ENCODE measurements at regions not wholly inside any gene's neighbourhood (a gene's known extent, or its start where the extent isn't known, plus 50 kb on each side); places are given as distances from the start of the nearest gene placed in this dataset.
"Not testable (repeated sequence)": the region's sequence is repeated elsewhere in the genome, so short reads cannot be mapped to it uniquely, and the experiment has no call there.

DNA sequence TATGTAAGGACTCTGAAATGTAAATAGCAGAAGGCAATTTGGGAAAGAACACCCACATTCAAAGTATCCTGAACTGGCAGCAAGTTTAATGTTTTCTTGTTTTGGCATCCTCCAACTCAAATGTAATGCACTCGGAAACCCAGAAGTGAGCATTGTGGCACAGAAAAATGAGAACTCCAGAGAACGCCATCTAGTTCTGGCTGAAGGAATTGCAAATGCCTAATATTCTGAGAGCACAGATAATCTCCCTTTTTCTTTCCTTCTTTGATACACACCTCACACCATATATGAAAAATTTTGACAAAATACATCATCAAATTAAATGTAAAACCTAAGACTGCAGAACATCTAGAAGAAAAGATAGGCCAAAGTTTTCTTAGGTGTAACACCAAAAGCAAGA lies 52.1 kb downstream of the PWWP3B start:
- DNase-seq (ENCODE audit: low spot score): no peak

DNA sequence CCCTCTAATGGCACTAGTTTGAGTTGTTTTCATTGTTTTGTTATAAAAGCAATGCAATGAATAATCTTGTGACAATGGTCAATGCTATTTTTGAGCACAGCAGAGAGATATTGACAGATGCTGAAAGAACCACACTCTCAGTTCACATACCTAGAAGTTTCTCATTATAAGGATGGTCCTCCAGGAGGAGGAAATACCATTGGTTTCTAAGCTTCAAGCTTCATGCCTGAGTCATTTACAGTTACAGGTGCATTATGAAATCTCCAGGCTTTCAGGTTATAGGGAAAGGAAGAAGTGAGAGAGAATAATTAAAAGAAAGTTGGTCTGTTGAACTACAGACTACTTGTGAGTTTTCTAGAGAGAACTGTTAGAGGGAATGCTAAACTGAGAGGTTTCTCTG lies 75.3 kb downstream of the PWWP3B start:
- DNase-seq (ENCODE audit: low spot score): no peak

DNA sequence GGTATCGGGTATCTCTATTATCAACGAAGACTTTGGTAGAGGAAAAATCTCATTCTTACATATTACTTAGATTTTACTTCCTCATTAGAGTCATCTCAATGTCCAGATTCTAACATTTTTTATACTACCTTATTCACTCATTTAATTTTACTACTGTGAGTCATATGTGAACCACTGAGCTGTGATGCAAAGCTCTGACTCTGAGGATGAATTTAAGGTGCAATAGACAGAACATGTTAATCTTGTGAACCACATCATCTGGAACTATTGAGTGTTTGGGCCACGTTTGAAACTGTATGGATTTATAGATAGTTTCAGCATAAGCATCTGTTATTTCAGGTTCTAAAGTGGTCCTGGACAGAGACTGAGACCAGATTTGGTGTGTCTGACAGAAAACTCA lies 78.4 kb downstream of the PWWP3B start:
- DNase-seq (ENCODE audit: low spot score): no peak

DNA sequence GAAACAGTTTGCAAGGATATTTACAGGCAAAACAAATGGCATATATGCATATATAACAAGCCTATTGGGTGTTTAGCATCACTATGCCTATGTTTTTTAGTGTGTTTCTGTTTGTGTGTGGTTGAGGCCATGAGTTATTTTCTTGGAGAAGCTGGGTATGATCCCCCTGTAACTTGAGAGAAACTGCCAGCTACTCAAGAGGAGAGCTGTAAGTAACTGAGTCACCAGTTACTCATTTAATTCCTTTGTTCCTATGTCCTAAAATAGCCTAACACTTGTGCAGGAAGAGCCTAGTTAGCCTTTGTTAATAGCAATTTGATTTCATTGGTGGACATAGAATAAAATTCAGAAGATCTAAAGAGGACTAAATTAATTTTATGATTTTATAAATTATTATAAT lies 79.1 kb downstream of the PWWP3B start:
- no peak for DNase-seq (ENCODE audit: low spot score)

DNA sequence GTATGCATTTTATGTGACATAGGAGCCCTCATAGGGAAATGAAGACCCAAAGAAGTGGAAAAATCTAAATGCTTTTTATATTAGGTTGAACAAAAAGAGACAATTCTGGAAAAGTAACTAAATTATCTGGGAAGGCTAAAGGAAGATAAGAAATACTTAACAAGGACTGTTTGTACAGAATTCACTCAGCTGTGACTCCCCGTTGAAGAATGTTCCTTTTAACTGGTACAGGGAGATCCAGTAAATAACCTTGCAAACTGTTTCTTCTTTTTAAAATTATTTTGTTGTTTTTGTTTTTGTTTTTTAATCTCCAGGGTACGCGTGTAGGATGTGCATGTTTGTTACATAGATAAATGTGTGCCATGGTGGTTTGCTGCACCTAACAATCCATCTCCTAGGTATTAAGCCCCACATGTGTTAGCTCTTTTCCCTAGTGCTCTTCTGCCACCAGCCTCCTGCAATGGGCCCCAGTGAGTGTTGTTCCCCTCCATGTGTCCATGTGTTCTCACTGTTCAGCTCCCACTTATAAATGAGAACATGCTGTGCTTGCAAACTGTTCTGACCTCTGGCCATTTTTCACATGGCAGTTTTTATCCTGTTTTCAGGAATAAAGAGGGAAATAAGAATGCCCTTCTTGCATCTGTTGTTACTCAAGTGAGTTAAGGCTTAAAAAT lies 81.7 kb downstream of the PWWP3B start:
- DNase-seq (ENCODE audit: low spot score): no peak

DNA sequence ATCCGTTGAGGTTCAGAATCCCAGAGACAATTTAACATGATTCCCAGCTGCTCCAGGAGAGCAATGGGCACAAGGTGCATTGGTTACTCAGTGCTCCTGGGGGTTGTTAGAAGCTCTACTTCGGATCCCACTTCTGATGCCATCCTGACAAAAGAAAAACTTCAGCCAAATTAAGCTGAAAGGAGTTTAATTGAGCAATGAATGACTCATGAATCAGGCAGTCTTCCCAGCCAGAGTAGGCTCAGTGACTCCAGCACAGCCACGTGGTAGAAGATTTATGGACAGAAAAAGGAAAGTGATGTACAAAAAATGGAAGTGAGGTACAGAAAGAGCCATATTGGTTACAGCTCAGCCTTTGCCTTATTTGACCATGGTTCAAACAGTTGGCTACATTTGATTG lies 95.7 kb downstream of the PWWP3B start:
- DNase-seq (ENCODE audit: low spot score): no peak

DNA sequence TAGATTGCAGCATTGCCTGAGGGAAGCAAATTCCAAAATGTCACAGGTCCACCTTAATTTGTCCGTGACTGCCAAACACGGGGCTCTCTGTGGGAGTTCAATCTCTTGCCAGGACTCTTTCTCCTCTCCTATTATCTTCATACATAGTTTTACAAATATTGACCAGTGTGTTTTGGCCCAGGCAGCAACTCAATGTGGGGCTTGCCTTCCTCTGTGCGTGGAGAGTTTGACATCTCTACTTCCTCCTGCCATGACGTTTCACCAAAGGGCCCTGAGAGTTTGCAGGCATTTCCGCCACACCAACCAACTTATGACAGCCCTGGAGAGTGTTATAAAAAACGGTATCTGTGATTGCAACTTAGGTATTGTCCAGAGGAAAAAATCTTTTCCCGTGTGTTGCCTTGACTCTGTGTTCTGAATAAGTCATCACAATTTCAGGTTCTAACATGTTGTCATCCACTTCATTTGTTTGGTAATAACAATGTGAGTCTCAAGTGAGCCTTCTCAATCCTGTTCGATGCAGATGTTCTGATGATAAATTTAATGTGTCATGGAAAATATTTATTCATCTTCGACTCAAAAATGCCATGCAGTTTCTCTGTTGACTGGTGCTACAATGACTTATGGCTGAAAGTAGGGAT lies 106.0 kb downstream of the PWWP3B start:
- not testable (repeated sequence) for DNase-seq (ENCODE audit: low spot score)

DNA sequence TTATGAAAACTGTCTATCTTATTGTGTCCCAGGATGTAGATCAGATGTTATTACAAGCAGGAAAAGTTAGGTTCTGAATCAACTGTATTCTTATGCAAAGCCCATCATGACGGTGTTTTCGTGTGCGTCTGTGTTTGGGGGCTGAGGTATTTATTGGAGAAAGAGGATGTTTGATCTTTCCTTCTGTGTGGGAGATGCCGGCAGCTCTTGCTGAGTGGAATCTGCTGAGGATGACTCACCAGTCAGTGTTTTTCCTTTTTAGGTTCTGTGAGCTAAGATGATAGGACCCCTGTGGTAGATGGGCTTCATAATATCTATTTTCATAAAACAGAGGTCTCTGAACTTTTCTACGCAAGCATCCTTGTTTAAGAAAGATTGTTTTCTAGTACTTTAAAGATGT lies 107.1 kb downstream of the PWWP3B start:
- not testable (repeated sequence) for DNase-seq (ENCODE audit: low spot score)

DNA sequence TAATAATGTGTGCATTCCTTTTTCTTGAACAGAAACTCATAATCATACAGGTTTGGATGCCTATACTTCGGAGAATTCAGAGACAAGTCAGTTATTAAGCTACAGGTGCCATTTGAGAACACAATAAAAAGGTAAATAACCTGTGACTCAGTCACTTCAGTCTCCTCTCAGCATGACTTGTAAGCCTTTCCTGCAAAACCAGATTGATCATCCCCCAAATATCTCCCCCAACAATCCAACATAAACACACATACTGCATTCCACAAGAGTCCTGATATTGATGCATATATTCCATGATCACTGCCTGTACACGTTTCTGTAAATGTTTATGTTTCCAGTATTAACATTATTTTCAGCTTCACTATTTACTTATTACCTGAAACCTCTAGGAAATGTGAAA lies 110.8 kb downstream of the PWWP3B start:
- no peak for DNase-seq (ENCODE audit: low spot score)

DNA sequence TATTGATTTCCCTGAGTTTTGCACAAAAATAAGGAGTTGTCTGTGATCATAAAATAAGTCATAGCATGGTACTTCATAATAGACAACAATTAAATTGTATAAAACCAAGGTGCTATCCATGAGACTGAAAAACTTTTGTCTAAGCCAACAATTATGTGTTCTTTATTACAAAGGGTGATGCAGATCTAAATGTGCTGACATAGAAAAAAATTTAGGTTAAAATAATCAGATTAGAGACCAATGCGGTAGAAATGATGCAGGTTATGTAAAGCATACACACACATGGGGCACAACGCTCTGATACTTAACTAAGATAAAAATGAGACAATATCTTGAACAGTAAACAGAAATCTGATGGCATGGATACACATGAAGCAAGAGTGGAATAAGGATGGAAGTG lies 113.3 kb downstream of the PWWP3B start:
- DNase-seq (ENCODE audit: low spot score): no peak

DNA sequence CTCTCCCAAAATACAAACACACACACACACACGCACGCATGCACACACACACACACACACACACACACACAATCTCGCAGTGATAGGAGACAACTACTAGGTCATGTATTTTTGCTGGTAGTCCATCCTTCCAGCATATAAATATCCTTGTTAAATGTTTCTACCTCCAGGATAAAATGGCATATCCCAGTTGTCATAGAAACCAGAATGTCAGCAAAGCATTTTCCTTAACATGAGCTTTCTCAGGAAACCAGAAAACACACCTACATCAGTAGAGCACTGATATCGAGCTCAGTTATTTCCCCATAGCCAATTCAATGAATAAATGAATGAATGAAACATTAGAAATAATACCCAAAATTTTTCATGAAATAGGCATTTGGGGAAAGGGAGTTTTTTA lies 115.7 kb downstream of the PWWP3B start:
- no peak for DNase-seq (ENCODE audit: low spot score)

DNA sequence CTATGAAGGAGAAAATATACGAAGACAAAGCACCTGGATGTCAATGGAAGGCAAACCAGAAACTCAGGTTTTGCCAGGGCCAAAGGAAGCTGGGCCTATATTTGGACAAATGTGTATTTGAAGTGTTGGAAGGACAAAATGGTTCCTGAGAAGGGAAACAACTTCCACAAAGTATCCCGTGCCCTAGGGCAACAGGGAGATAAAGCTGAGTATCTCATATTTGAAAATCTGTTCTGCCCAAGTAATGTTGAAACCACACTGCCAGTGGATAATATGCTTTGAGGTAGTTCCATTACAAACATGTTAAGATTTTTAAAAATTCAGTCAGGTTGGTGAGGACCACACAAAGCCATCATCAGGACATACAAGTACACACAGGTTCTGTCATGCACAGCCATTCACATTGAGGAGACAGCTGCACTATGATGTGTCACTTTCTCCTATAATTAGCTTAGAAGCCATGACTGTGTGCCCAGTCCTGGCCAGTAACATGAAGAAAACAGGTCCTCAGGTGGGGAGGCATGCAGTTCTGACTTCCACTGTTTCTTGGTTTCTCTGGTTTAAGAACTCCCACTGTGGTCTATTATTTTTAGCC lies 116.4 kb downstream of the PWWP3B start:
- no peak for DNase-seq (ENCODE audit: low spot score)

DNA sequence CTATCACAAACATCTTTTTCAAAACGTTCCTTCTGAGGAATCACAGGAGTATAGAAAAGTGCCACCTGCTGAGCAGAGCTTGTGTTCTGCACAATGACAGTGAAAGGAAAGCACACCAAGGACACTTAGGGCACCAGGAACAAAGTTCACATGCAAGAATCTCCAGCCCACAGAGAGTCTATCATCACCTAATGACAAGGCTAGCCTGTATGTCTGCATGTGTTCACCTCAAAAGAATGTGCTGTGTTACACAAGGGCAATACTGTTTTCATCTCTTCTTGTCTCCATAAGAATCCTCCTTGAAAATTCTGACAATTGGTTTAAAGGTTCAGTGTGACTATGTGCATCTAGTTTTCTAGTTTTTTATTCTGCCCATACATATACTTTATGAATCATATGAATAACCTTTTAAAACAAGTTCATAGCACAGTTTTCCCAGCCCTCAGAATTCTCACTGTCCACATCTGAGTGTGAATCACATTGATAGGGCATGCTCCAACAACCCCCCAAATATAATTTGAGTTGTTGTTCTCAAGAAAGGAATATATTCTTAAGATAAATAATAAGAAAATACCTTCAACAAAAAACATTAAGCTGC lies 118.0 kb downstream of the PWWP3B start:
- no peak for DNase-seq (ENCODE audit: low spot score)

DNA sequence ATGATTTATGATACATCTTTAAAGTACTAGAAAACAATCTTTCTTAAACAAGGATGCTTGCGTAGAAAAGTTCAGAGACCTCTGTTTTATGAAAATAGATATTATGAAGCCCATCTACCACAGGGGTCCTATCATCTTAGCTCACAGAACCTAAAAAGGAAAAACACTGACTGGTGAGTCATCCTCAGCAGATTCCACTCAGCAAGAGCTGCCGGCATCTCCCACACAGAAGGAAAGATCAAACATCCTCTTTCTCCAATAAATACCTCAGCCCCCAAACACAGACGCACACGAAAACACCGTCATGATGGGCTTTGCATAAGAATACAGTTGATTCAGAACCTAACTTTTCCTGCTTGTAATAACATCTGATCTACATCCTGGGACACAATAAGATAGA lies 122.7 kb downstream of the PWWP3B start:
- DNase-seq (ENCODE audit: low spot score): not testable (repeated sequence)

DNA sequence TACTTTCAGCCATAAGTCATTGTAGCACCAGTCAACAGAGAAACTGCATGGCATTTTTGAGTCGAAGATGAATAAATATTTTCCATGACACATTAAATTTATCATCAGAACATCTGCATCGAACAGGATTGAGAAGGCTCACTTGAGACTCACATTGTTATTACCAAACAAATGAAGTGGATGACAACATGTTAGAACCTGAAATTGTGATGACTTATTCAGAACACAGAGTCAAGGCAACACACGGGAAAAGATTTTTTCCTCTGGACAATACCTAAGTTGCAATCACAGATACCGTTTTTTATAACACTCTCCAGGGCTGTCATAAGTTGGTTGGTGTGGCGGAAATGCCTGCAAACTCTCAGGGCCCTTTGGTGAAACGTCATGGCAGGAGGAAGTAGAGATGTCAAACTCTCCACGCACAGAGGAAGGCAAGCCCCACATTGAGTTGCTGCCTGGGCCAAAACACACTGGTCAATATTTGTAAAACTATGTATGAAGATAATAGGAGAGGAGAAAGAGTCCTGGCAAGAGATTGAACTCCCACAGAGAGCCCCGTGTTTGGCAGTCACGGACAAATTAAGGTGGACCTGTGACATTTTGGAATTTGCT lies 123.8 kb downstream of the PWWP3B start:
- not testable (repeated sequence) for DNase-seq (ENCODE audit: low spot score)

DNA sequence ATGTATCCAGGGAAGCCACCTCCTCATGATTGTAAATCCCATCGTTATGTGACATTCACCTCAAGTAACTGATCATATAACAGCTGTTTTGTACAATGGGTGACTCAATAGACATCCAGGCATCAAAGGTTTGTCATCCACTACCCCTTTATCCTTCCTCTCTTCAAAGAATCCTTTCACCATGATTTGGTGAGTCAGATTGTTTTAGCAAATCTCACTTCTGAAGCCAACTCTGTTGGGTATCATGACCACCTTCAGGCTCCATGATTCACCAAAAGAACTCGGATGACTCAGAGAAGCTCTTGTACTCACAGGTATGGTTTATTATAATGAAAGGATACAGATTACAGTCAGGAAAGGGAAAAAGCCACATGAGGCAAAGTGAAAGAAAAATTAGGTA lies 132.1 kb downstream of the PWWP3B start:
- no peak for DNase-seq (ENCODE audit: low spot score)

DNA sequence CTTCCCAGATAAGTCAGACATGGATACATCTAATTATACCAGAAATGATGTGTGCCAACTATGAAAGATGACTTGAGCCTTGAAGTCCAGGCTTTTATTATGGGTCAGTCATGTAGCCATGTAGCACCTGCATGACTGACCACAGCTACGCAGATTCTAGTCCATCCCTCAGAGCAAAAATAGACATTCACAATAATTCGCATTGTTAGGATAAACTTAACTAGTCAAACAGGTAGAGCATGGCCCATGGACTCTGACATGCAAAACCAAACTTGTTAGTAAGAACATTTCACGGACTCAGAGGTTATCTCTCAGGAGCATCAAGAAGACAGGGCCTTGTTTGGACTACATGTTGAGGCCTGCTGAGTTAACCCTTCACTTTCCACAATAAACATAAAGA lies 132.6 kb downstream of the PWWP3B start:
- DNase-seq (ENCODE audit: low spot score): no peak

DNA sequence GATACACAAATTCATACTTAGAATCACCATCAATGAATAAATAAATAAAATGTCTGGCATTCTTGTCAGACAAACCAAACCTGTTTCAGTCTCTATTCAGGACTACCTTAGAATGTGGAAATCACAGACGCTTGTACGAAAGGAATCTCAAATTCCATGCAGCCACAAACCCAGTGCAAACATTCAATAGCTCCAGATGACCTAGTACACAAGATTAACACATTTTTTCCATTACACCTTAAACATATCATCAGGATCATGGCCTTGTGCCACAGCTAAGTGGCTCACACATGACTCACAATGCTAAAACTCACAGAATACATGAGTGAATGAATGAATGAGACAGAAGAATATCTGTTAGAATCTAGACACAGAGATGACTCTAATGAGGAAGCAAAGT lies 134.2 kb downstream of the PWWP3B start:
- DNase-seq (ENCODE audit: low spot score): no peak

DNA sequence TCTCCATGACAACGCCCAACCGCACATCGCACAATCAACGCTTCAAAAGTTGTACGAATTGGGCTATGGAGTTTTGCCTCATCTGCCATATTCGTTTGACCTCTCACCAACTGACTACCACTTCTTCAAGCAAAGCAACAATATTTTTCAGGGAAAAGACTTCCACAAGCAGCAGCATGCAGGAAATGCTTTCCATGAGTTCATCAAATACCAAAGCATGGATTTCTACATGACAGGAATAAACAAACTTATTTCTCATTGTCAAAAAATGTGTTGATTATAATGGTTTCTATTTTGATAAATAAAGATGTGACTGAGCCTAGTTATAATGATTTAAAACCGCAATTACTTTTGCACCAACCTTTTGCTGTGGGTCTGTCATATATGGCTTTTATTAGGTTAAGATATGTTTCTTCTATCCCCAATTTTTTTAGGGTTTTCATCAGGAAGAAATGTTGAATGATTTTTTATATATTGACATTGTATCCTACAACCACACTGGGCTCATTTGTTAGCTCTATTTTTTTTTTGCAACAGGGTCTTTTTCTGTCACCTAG lies 138.4 kb downstream of the PWWP3B start:
- no peak for DNase-seq (ENCODE audit: low spot score)

DNA sequence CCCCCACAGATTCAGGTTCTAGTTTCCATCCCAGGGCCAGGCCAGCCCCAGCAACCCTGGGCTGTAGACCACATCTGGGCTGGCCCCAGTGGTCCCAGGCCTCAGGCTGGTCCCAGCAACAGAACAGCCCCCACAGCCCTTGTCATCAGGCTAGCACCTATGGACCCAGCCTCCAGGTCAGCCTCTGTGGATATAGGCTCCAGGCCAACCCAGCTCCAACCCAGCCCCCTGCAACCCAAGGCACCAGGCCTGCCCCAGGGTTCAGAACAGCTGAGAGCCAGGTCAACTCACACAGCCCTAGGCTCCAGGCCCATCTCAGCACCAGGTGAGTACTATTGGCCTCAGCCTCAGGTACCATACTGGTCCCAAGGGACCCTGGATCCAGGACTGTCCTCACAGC lies 155.3 kb downstream of the PWWP3B start:
- DNase-seq (ENCODE audit: low spot score): no peak

DNA sequence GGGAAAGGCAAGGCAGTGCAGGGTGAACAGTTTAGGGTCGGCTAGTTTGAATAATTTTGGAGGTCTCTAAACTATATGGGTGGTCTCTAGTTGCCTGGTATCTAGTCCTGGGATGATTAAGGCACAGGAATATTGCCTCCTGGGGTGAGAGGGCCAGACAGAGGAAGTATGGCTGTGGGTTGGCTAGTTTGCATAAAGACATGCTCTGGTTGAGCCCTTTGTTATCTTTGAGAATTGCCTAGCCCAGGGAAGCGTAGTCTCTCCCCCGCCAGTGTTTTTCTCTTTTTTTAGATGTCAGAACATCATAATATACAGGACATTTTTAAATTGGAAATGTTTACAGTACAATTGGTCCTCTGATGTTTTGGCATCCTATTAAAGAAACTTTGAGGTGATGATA lies 163.5 kb downstream of the PWWP3B start:
- DNase-seq (ENCODE audit: low spot score): no peak

DNA sequence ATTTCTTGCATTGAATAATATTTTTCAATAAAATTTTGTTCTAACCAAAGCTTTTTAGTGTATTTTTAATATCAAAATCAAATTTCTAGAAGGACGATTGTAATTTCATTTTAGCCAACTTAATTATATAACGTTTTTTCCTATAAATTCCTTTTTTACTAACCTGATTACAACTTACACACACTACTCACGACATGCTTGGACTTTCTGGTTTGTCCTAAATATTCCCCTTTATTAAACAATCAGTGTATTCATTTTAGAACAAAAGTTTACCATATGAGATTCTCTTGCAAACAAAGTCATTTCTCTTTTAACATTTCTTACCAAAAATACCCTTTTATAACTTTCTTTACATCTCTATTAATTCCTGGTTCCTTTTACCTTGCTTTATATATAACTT lies 173.7 kb downstream of the PWWP3B start:
- DNase-seq (ENCODE audit: low spot score): no peak

DNA sequence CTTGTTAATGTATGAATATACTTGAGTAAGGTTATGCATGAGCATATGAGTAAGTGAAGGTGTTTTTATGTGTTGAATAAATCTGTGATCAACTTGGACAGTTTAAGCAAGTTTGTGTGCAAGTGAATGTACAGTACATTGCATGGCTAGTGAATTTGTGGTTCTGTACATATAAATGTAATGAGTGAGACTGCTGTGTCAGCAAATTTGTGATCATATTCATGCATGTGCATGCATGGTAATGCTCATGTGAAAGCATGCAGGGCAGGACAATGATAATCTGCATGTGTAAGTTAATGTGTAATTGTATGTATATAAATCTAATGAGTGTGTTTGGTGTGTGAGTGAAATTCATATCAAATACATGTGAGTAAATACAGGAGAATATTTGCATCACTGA lies 188.5 kb downstream of the PWWP3B start:
- no peak for DNase-seq (ENCODE audit: low spot score)
